ENCODE measurements at regions not wholly inside any gene's neighbourhood (a gene's known extent, or its start where the extent isn't known, plus 50 kb on each side); places are given as distances from the start of the nearest gene placed in this dataset.

DNA sequence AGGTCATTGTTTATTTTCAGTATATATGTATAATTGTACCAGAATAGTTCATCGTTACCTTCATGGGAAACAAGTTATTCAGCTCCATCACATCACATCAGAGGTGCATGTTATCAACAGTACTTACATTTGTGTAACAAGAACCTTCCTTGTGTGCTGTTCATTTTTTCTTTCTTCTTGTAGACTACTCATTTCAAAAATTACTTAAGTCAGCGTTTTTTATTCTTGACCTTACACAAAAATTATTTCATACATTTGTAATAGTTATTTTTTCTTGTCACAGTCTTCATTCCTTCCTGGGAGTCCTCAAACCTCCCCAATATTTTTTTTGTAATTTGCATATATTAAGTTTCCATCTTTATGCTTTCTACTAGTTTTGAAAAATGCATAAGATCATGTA, 725.7 kb upstream of the ADGRB3 start:
- no peak for TF ChIP-seq RAD21 (IDR thresholded peaks at IDR 0.05 in 1 of 2, conservative IDR thresholded peaks at IDR 0.05 in 1 of 2; ENCODE audit: low read depth in 2 of 2, low read length in 2 of 2)
- TF ChIP-seq CREB1 (IDR thresholded peaks at IDR 0.05) = no peak
- TF ChIP-seq SP2 (IDR thresholded peaks at IDR 0.05; ENCODE audit: low read length) = no peak
- no peak for TF ChIP-seq GABPA (IDR thresholded peaks at IDR 0.05; ENCODE audit: borderline replicate concordance, insufficient read depth, low read length)

All from H1 (cell line).